ENCODE measurements at regions not wholly inside any gene's neighbourhood (a gene's known extent, or its start where the extent isn't known, plus 50 kb on each side); places are given as distances from the start of the nearest gene placed in this dataset.
"Not testable (repeated sequence)": the region's sequence is repeated elsewhere in the genome, so short reads cannot be mapped to it uniquely, and the experiment has no call there.

DNA sequence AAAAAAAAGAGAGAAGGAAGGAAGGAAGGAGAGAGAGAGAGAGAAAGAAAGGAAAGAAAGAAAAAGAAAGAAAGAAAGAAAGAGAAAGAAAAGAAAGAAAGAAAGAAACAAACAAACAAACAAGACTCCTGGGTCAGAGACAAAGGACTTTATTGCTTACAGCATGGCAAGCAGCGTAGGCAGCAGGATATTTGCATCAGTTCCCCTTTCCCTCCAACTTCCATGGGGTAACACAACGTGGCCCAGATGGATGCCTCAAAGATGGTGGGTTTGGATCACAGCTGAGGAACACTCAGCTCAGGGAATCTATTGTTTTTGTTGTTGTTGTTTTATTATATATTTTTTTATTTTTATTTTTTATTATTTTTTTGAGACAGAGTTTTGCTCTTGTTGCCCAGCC is 128.5 kb upstream of the VKORC1L1 start:
- DNase-seq (ENCODE audit: low spot score) = no peak

GRCh38 chr7:65746398-65746669 is 126.5 kb upstream of the VKORC1L1 start:
- DNase-seq (ENCODE audit: low spot score) = peak; percentile 36

DNA sequence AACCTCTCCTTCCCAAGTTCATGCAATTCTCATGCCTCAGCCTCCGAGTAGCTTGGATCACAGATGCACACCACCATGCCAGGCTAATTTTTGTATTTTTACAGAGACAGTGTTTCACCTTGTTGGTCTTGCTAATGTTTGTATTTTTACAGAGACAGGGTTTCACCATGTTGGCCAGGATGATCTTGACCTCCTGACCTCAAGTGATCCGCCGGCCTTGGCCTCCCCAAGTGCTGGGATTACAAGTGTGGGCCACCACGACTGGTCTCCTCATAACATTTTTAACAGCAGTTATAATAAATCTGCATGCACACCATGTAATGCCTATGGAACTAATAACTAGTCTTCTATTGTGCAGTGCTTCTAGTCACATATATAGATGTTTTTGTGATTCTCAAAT is 123.8 kb upstream of the VKORC1L1 start:
- no peak for DNase-seq (ENCODE audit: low spot score)

- DNase-seq (ENCODE audit: low spot score) = no peak
These were observed 123.4 kb upstream of the VKORC1L1 start for GRCh38 chr7:65749518-65749917.

DNA sequence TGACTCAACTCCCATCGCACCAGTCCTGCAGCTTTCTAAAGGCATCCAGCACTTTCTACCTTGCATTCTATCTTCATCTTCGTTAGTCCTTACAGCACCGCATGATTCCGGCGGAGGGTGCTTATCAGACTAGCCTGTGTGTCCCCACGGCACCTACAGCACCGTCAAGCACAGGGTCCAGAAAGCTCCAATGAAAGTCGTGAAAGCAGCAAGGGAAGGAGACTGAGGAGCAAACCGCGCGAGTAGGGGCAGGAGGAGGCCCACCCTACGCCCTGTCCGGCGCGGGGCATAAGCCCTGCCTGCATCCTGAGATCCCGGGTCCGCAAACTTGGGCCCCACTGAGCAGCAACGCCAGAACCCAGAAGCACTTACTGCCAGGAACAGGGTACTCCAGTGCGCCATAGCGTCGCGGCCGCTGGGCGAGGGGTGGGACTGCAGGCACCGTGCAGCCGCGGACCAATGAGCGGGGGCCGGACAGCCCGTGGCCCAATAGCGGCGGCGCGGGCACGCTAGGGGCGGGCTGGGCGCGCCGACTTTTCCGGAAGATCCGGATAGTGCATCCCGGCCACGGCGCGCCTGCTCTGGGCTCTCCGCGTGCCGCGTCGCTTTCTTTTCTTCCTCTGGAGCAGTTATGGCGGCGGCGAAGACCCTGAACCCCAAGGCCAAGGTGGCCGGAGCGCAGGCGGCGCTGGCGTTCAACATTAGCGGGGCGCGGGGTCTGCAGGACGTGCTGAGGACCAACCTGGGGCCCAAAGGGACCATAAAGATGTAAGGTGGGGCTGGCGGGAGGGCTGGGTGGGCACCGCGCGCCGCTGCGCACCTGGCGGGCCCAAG is 122.1 kb upstream of the VKORC1L1 start:
- peak; percentile 96 for DNase-seq (ENCODE audit: low spot score)

- not testable (repeated sequence) for DNase-seq (ENCODE audit: low spot score)
These were observed 118.8 kb upstream of the VKORC1L1 start for GRCh38 chr7:65754070-65754469.

GRCh38 chr7:65758991-65759390 is 113.9 kb upstream of the VKORC1L1 start:
- not testable (repeated sequence) for DNase-seq (ENCODE audit: low spot score)

GRCh38 chr7:65762712-65763111 is 110.2 kb upstream of the VKORC1L1 start:
- DNase-seq (ENCODE audit: low spot score) = not testable (repeated sequence)

GRCh38 chr7:65763114-65763513 is 109.8 kb upstream of the VKORC1L1 start:
- DNase-seq (ENCODE audit: low spot score) = not testable (repeated sequence)

- DNase-seq (ENCODE audit: low spot score) = peak; percentile 87
These were observed 102.2 kb upstream of the VKORC1L1 start for GRCh38 chr7:65770473-65771225.

DNA sequence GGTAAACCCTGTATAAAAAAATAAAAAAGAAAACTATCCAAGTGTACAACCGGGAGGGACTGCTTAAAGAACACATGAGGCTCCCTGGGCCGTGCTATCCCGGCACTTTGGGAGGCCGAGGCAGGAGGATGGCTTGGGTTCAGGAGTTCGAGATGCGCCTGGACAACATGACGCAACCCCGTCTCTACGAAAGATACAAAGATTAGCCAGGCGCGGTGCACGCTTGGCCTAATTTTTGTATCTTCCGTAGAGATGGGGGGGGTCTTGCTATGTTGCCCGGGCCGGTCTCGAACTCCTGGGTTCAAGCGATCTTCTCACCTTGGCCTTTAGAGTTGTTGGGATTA is 101.7 kb upstream of the VKORC1L1 start:
- not testable (repeated sequence) for DNase-seq (ENCODE audit: low spot score)

DNA sequence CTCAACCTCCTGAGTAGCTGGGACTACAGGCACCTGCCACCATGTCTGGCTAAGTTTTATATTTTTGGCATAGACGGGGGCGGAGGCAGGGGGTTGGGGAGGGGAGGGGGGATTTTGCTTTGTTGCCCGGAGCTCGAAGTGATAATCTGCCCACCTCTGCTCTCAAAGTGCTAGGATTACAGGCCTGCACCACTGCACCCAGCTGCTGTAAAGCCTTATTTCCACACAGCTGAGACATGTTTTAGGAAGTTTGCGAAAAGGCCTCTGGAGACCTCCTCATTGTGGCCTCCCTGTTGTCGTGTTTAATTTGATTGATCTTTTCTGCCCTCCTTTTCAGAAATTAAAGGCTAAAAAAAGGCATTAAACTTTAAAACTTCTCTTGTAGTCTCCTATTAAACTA is 96.2 kb upstream of the VKORC1L1 start:
- not testable (repeated sequence) for DNase-seq (ENCODE audit: low spot score)

DNA sequence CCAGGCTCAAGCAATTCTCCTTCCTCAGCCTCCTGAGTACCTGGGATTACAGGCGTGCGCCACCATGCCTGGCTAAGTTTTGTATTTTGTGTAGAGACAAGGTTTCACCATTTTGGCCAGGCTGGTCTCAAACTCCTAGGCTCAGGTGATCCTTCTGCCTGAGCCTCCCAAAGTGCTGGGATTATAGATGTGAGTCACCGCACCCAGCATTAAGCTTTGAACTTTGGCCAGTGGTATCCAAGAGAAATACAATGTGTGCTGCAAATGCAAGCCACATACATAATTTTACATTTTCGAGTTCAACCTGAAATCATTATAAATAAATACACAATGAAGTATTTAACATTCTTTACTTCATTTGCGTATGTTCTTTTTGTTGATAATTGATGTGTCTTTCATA is 82.9 kb upstream of the VKORC1L1 start:
- not testable (repeated sequence) for DNase-seq (ENCODE audit: low spot score)

DNA sequence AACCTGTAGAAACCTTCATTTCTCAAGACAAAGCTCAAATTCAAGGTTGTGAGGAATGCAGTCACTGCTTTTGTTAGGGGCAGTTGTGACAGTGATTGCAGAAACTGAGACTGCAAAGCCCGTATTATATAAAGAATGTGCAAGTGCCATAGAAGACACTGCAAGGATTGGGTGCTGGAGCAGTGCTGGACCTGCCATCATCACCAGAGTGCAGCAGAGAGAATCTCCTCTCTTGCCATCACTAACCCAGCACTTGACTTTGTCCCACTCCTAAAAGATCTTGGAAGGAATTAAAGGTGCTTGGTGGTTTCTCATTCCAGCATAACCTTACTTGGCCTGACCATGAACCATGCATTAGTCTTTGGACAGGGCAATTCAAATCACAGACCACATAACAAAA is 81.1 kb upstream of the VKORC1L1 start:
- DNase-seq (ENCODE audit: low spot score) = not testable (repeated sequence)

DNA sequence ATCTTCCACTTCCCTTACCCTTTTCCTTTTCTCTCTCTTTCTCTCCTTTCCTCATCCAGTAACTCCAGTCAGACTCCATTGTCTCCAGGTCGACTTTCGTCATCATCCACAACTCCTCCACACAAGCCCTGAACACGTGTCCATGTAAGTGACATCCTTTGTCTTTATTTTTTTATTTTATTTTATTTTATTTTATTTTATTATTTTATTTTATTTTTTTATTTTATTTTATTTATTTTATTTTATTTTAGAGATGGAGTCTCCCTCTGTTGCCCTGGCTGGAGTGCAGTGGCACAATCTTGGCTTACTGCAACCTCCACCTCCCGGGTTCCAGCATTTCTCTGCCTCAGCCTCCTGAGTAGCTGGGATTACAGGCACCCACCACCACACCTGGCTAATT is 80.1 kb upstream of the VKORC1L1 start:
- DNase-seq (ENCODE audit: low spot score) = not testable (repeated sequence)

GRCh38 chr7:65794671-65795391 is 78.0 kb upstream of the VKORC1L1 start:
- DNase-seq (ENCODE audit: low spot score) = not testable (repeated sequence)

DNA sequence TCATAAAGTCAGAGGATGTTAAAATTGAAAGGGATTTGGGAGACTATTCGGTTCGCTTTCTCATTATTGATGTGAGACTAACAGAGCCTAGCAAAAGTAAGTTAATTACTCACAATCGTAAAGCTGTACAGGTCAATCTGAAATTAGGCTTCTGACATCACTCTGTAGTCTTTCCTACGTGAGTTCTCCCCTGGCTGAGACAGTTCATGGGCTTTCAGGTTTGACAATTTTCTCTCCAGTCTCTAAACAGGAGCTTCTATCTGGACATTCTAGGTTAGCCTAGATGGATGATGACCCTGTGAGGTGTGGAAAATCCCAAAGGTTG is 77.5 kb upstream of the VKORC1L1 start:
- not testable (repeated sequence) for DNase-seq (ENCODE audit: low spot score)

DNA sequence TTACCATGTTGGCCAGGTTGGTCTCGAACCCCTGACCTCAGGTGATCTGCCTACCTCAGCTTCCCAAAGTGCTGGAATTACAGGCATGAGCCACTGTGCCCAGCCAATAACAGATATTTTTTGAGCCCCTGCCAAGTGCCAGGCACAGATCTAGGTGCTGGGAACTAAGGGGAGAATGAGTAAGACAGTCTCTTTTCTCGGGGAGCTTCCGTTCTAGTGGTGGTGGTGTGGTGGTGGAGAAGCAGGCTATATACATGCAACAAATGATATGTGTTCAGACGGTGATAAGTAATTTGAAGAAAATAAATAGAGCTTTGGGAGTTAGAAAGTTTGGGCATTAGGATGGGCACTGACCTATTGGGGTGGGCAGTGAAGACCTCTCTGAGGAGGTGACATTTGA is 76.7 kb upstream of the VKORC1L1 start:
- DNase-seq (ENCODE audit: low spot score) = no peak

DNA sequence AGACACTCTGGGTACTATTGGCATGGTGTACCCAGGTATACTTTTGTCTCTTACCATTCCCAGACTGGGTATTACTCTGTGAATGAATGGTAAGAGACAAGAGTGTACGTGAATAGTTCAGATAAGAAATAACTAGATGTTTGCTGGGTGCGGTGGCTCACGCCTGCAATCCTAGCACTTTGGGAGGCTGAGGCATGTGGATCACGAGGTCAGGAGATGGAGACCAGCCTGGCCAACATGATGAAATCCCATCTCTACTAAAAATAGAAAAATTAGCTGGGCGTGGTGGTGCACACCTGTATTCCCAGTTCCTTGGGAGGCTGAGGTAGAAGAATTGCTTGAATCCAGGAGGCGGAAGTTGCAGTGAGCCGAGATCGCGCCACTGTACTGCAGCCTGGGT is 75.8 kb upstream of the VKORC1L1 start:
- not testable (repeated sequence) for DNase-seq (ENCODE audit: low spot score)

GRCh38 chr7:65797566-65797965 is 75.3 kb upstream of the VKORC1L1 start:
- DNase-seq (ENCODE audit: low spot score) = not testable (repeated sequence)

GRCh38 chr7:65798111-65799075 is 74.5 kb upstream of the VKORC1L1 start:
- DNase-seq (ENCODE audit: low spot score) = peak; percentile 18

- DNase-seq (ENCODE audit: low spot score) = not testable (repeated sequence)
These were observed 72.7 kb upstream of the VKORC1L1 start for GRCh38 chr7:65800191-65800590.

Data from AG08396 (cell line).